LHCN-M2 (cell line): ENCODE measurements at regions not wholly inside any gene's neighbourhood (a gene's known extent, or its start where the extent isn't known, plus 50 kb on each side); places are given as distances from the start of the nearest gene placed in this dataset.
"Not testable (repeated sequence)": the region's sequence is repeated elsewhere in the genome, so short reads cannot be mapped to it uniquely, and the experiment has no call there.

Experiments
- DNase-seq: peaks from one replicate; pipeline ENCODE4 v3.0.0-alpha.2; 2012; ENCODE audit warnings: low read depth

- DNase-seq = peak; percentile 40
Measured at GRCh38 chr15:35980719-35981118, 434.8 kb upstream of the DPH6 start.

- DNase-seq = no peak
Measured at GRCh38 chr15:35986191-35986721, 440.3 kb upstream of the DPH6 start.

DNA sequence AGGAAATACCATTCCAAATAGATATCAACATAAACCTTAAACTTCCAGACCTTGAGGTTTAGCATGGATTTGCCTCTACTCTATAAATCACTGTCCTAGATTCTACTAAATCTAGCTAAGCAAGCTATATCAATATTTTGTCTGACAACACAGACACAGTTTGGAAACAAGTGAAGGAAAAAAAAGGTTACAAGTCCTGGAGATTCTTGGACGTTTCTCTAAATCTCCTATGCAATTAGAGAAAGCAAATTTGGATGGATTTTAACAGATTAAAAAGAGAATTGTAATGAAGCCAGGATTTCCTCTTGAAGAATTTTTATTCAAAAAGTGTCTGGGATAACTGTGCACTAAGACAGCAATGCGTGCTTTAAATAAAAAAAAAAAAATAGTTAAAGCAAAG lies 441.1 kb upstream of the DPH6 start:
- DNase-seq = no peak

- DNase-seq = no peak
Measured at GRCh38 chr15:35991386-35991785, 445.4 kb upstream of the DPH6 start.

- no peak for DNase-seq
Measured at GRCh38 chr15:35992791-35993190, 446.8 kb upstream of the DPH6 start.

GRCh38 chr15:35993196-35993595 lies 447.2 kb upstream of the DPH6 start:
- DNase-seq = no peak

- DNase-seq = no peak
Measured at GRCh38 chr15:35994876-35995275, 448.9 kb upstream of the DPH6 start.

DNA sequence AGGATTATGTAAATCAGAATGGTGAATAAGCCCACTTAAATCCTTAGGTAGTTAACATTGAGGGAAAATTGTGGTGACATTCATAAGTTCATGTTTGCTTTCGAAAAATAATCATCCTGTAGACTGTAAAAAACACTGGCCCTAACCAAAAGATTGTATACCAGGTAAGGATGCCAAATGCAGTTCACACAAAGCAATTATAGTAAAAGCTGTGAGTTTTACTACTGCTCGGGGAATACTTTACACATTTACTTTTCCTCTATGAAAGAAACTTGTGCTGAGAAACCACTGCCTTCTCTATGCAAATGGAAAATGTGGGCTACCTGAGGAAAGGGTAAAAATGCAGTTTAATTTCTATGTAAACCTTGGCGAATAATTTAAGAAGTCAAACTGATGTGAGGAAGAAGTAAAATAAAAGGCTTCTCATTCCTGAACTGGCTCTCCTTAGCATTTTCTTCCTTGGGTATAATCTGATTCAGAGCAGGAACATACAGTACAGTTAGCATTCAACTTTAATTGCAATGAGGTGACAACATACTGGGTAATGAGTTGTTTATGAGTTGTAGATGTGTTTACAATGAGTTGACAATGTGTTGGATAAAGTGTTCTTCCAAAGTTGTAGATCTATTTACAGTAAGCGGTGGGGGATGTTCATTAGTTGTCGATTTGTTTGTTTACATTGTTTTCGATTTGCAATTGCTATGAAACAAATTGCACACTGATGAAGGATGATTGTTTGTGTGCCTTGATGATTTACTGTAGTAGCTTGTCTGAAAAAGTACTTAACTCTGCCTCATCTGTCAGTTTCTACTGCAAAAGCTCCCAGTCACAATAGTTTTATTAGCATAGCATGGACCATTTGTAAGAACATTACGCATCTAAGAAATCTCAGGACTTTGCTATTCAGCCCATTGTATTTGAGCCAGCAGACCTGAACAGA lies 453.0 kb upstream of the DPH6 start:
- DNase-seq = no peak

DNA sequence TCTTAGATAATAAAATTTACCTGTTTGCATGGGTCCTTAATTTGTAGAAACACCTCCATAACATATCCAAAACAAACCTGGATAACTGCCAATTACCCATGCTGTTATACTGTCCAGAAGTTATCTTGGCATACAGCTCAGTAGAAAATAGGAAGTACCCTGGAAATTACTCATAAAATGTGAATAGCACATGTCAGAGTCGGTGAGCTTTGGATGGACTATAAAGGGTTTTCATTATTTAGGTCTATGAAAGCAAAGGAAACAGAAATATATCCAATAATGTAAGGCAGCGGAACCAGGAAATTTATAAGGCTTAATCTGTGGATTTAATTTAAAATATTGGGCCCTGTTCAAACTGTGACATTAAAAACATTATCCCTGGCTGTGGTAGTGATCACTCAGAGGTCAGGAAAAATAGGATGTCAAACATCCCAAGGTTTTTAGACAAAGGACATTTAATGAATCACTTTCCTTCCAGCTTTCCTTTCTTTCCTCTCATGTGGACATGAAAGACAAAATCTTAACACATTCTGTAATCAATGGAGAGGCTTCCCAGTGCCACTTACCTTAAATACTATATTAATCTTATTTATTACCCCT lies 459.0 kb upstream of the DPH6 start:
- no peak for DNase-seq

DNA sequence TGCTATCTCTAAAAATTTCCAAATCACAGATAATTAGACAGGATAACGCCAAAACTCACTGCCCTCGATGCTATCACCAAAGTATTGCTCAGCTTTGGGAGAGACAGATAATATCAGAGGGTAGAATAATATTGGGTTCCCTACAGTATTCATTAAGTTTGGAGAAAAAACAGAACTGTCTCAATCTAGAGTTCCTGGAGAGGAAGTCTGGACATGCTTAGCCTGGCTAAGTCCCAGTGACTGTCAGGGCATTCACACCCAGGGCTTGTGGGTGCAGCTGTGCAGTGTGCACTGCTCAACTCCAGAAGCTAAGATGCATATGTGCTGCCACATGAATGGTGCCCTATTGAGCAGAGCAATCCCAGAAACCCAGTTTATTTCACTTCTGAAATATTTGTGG lies 459.6 kb upstream of the DPH6 start:
- DNase-seq = no peak

DNA sequence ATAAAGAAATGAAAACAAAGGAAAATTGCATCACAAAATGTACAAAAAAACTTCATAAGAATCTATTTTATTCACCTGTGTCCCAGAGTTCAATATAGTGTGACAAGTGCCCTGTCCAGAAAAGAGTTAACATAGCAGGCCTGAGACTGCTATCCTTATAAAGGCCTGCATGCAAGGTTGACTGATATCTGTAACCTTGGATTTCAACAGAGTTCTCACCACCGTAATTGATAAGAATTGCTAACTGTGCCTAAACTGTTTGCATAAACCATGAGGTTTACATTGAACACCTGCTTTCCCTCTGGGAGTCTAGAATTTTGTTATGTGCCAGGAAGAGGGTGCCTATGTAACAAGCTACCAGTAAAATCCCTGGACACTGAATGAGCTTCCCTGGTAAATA lies 461.7 kb upstream of the DPH6 start:
- no peak for DNase-seq

- no peak for DNase-seq
Measured at GRCh38 chr15:36008719-36009118, 462.8 kb upstream of the DPH6 start.

GRCh38 chr15:36024031-36024688 lies 478.2 kb upstream of the DPH6 start:
- DNase-seq = peak; percentile 71

DNA sequence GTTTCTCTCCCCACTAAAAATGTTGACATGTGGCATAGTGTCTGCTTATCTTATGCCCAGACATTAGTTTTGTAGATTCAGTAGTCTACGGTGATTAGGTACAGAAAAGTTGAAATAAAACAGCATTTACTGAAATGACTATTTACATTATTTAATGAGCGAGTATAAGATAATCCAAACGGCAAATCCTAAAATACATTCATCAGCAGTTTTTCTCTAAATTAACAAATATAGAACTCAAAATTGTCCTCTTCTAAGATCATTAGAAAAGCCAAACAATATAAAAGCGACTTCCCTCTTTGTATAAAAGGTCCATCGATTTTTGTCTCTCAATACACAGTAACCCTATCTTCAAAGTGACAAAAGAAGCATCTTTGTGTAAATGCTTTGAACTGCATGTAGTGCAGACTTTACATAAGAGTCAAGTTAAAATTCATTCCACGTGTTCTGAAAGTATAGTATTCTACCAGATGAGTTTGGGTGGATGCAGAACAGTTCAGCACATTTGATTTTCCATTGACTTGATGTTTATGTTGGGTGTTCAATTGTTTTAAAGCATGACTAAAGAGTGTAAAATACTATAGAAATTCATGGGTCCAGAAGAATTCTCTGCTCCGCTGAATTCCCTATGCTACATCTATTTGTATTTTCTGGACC lies 480.8 kb upstream of the DPH6 start:
- DNase-seq = no peak

DNA sequence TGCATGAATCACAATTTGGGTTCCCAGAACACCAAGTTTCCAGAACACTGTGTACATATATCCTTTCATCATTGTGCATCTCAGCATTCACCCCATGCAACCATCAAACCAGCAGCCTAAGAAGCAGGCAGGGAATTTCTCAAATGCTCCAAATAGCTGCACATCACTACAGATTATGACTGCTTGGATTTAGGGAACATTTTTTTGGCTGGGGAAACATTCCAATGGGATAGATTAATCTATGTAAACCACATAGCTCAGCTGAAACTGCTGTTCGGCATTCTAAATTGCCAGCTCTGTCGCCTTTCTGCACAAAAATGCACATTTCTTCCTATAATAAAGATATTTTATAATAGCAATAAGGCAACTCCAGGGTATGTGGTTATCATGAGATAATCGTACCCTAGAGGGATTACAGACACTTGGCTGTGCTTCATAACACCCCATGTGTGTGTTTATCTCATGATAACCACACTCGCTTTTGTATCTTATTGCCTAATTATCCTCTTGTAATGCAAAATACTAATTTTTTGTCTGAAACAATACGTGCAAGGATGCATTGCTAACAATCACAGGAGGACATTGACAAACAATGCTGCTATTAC lies 483.7 kb upstream of the DPH6 start:
- DNase-seq = peak; percentile 78

DNA sequence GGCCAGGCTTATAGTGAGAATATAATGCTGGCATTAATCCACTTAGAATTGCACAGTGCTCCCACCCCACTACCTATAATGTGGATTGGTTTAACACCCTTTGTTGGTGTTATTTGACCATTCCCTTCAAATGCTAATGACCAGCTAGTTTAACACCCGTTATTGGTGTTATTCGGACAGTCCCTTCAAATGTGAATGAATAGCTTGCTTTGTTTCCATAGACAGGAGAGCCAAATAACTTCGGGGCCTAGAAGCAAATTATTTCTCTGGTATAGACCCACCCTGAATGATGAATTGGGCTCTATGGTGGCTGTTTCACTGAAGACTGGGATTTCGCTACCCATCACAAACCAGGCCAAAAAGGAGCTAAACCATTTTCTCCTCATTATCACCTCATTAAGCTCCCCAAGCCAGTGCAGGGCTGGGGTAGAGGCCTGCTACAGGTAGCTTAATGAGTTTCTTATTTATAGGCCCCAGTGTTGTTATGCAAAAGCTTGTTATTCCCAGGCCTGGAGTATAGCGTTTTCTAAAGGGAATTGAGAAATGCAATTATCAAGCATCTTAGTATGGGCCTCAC lies 494.1 kb upstream of the DPH6 start:
- no peak for DNase-seq

GRCh38 chr15:36047018-36047716 lies 501.2 kb upstream of the DPH6 start:
- not testable (repeated sequence) for DNase-seq

GRCh38 chr15:36050899-36051298 lies 504.9 kb upstream of the DPH6 start:
- no peak for DNase-seq

- DNase-seq = peak; percentile 36
Measured at GRCh38 chr15:36052641-36053040, 506.7 kb upstream of the DPH6 start.

DNA sequence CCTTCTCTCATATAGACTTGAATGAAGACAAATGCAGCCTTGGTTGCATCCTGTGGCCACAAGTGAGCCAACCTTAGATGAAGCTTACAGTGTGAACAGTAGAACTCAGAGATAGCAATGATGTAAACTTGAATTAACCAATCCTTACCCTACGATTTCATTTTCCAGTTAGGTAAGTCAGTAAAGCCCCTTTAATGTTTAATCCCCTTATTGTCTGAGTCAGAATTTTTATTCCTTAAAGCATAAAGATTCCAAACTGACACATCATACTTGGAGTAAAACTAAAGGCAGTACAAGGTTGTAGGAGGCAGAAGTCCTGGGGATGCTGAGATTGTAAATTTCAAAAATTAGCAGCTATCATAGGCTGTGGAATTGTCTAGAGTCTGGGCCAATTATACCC lies 507.8 kb upstream of the DPH6 start:
- DNase-seq = no peak
